GM19023 (cell line): ENCODE measurements at regions not wholly inside any gene's neighbourhood (a gene's known extent, or its start where the extent isn't known, plus 50 kb on each side); places are given as distances from the start of the nearest gene placed in this dataset.

Experiments used
- ATAC-seq: cut with Tn5 transposase; IDR thresholded peaks from one replicate; pipeline ENCODE4 v1.9.1; 2021; ENCODE audit warnings: mild to moderate bottlenecking, moderate library complexity; ENCODE audit not compliant: unreplicated experiment

DNA sequence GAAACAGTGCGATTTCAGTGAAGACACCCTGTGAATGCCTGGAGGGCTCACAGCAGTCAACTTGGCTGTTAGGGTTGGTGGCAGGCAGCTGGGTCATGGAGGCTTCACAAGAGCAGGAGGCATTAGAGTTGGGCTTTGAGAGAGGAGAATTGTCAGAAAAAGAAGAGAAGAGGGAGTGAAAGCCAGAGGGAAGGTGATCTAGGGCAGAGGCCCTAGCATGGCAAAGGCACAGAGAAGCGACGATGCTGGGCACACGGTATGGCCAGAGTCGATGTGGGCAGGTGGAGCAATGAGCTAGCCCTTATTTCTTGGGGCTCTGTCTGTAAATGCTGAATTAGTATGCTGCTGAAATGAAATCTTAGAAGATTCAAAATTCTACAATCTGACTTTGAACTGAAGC, 52.6 kb upstream of the OLFM4 start:
- no peak for ATAC-seq

- no peak for ATAC-seq
Observed at GRCh38 chr13:52975161-52975560, 53.5 kb upstream of the OLFM4 start.

- no peak for ATAC-seq
Observed at GRCh38 chr13:52974711-52975110, 53.9 kb upstream of the OLFM4 start.

DNA sequence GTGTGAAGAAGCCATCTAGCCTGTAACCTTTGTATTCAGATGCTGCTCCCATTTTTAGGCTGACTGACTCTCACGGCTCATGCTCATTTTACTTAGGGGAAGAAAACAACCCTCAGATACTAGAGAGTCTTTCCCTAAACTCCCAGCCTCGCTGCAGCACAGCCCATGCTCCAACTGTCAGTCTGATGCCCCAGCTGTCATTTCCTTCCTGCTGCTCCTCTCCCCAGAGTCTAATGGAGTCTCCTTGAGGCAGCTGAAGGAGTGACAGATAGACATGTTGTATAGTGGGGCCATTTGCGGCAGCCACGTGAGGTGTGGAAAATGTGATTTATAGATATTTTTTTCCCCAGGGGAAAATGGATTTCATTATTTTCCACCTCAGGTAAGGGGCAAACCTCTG, 59.2 kb upstream of the OLFM4 start:
- ATAC-seq = no peak

DNA sequence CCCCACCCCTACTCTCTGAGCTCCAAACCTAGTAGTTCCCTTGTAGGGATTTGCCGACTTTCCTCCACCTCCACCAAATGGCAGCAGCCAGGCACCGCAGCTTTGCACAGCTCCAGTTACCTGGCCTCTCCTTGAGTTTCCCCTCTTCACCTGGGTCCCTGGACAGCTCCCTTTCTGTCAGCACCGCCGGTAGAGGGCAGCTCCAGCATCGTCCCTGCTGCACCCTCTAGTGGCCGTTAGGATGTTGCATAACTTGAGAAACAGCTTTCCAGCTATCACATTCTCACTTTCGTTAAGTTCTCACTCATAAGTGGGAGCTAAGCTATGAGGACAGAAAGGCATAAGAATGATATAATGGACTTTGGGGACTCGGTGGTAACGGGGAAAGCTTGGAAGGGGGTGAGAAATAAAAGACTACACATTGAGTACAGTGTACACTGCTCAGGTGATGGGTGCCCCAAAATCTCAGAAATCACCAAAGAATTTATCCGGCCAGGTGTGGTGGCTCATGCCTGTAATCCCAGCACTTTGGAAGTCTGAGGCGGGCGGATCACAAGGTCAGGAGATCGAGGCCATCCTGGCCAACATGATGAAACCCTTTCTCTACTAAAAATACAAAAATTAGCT, 60.4 kb upstream of the OLFM4 start:
- peak; percentile 96 for ATAC-seq

- ATAC-seq = no peak
Observed at GRCh38 chr13:52961987-52962386, 66.6 kb upstream of the OLFM4 start.

DNA sequence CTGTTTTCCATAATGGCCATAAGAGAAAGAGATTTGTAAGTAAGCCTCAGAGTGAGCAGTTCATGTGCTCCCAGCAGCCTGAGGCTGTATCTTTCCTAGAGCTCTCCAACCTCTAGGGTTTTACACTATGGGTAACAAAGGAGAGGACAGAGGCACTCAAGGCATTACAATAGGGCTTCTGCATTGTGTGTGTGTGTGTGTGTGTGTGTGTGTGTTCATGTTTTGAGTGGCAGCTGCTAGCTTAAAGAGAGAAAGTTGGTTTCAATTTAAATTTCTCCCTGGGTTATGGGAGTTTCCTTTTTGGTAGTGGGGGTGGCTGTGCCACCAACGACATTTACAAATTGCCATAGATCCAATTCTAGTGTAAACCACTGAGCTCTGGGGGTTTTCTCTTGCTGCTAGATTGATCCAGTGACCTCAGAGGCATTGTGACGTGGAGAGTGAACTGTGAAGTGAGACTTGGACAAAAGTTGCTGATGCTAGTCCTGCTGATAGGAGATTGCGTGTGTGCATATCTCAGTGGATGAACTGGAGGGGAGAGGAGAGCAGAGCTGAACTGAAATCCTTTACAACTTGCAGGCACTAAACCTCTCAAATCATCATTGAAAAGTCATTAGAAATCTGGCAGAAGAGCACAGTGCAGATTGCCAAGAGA, 67.2 kb upstream of the OLFM4 start:
- ATAC-seq = no peak

DNA sequence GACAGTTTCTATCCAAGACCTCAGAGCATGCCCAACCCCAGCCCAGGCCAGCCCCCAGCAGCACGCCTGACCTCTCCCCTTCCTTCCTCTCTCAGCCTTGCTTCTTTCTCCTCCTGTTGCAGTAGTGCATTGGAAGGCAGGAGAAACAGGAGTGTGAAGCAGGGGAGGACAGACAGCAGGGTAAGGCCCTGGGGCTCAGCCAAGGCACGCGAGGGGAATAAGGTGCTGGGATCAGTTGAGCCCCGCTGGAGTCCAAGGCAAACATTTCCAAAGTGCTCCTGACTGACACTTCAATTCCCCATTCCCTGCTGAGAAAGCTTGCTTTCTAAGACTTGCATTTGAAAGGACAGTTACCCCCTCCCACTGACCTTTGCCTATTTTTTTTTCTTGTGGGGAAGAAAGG, 73.1 kb upstream of the OLFM4 start:
- ATAC-seq = no peak

- ATAC-seq = no peak
Observed at GRCh38 chr13:52954838-52955237, 73.8 kb upstream of the OLFM4 start.

GRCh38 chr13:52950436-52950956, 78.1 kb upstream of the OLFM4 start:
- ATAC-seq = no peak

DNA sequence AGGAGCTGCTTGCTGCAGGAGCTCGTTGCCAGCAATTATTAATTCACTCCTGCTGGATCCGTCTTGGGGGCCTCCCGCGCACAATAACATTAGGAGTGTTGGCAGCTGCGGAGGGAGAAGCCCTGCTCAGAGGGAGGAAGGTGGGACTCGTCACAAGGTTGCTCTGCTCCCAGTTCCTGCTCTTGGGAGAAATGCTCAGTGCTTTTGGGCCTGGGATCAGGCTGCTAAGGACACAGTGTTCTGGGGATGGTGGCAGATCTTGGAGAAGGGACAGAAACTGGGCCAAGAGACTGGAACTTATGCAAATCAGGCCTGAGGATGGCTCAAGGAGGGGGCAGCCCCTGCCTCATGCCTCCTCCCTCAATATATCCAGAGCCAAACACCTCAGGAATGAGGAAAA, 78.9 kb upstream of the OLFM4 start:
- no peak for ATAC-seq

DNA sequence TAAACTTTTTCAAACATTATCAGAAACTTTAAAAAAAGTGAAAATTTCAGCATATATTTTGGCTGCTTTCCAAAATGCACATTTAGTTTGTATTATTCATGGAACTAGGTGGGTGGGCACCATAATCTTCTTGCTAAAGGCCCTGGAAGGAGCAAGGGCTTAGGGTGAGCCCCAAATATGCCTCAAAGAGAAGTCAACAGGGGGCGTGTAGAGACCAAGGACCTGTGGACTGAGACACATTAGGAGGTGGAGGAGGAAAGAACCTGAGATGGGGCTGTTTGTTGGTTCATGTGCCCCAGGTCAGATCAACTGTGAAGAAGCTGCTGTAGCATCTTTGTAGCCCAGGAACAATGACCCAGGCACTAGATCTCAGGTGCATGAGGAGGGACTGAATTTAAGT, 79.6 kb upstream of the OLFM4 start:
- ATAC-seq = no peak

DNA sequence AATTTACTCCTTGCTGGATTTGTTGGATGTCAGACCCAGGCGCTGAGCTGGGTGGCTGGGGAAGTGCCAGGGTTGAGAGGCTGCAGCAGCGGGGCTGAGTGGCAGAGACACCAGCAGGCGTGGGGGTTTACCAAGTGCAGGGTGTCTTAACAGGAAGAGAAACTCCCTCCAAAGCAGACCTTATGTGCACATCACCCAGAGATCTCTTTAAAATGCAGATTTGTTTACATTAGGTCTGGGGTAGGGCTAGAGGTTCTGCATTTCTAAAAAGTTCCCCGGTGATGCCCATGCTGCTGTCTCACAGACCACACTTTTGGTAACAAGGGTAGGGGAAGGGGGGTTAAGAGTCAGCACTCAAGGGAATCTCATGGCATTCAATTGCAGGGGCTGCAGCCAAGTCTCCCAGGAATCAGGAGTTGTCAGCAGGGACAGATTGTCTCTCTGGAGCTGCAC, 80.7 kb upstream of the OLFM4 start:
- ATAC-seq = no peak

- no peak for ATAC-seq
Observed at GRCh38 chr13:52945348-52945747, 83.3 kb upstream of the OLFM4 start.

- no peak for ATAC-seq
Observed at GRCh38 chr13:52944697-52945096, 83.9 kb upstream of the OLFM4 start.

GRCh38 chr13:52938065-52938464, 89.6 kb upstream of the PCDH8 start:
- ATAC-seq = no peak

GRCh38 chr13:52936806-52937205, 88.4 kb upstream of the PCDH8 start:
- ATAC-seq = no peak

- no peak for ATAC-seq
Observed at GRCh38 chr13:52934258-52934657, 85.8 kb upstream of the PCDH8 start.

GRCh38 chr13:52933547-52934210, 85.2 kb upstream of the PCDH8 start:
- no peak for ATAC-seq

- ATAC-seq = no peak
Observed at GRCh38 chr13:52933099-52933498, 84.7 kb upstream of the PCDH8 start.

DNA sequence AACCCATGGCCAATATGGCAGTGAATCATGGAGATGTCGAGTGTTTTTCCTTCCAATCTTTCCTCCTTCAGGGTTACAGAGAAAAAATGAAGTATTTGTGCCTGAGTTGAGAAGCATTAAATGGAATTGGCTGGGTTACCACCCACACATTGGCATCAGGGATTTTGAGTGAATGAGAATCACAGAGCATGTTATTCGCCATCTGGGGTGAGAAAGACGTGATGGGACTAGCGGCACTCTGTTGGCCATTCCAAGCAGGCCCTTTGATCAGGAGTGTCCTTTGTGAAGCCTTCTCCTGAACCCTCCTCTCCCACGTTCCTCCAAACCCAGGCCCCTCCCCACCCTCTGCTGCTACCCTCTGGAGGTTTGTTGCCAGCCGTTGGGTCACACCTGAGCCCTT, 84.2 kb upstream of the PCDH8 start:
- ATAC-seq = no peak
